ENCODE measurements at regions not wholly inside any gene's neighbourhood (a gene's known extent, or its start where the extent isn't known, plus 50 kb on each side); places are given as distances from the start of the nearest gene placed in this dataset.

DNA sequence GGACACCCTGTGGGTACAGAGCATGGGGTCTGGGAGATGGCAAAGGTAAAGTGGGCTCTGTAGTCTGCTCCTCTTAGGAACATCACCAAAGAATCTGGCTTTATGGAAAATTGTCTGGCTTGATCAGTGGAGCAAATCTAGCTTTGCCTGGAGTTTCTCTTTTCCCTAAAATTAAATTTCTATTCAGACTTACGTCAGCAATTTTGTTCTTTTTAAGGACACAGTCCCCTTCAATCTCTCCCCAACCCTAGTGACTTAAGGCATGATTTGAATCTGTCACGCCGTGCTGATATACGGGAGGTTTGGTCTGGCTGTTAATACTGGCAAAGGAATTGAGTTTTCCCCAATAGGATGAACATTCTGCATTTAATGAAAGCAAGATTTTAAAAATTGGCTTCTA is 72.3 kb upstream of the ERCC6L2 start:
- ATAC-seq (no peak), DNase-seq (no peak)
- POLR2A ChIA-PET (ENCODE audit: unreplicated experiment) = no interaction called here
- no peak overlapping the region for H3K4me3 ChIP-seq (ENCODE audit: low read length)
- no peaks in the 10 kb centered on the region for H3K9me3 ChIP-seq (ENCODE audit: low read length)
- no TSS peak for BruUV-seq (replicated peaks)
- H3F3A ChIP-seq (ENCODE audit: low read length, unreplicated experiment) = no peaks in the 10 kb centered on the region
- no peak for TF ChIP-seq EZH2phosphoT487 (IDR thresholded peaks at IDR 0.05; ENCODE audit: borderline replicate concordance, low read length)
- no peak for TF ChIP-seq EZH2 (IDR thresholded peaks at IDR 0.05; ENCODE audit: low read length, unreplicated experiment)
- TF ChIP-seq, protein P1, sequence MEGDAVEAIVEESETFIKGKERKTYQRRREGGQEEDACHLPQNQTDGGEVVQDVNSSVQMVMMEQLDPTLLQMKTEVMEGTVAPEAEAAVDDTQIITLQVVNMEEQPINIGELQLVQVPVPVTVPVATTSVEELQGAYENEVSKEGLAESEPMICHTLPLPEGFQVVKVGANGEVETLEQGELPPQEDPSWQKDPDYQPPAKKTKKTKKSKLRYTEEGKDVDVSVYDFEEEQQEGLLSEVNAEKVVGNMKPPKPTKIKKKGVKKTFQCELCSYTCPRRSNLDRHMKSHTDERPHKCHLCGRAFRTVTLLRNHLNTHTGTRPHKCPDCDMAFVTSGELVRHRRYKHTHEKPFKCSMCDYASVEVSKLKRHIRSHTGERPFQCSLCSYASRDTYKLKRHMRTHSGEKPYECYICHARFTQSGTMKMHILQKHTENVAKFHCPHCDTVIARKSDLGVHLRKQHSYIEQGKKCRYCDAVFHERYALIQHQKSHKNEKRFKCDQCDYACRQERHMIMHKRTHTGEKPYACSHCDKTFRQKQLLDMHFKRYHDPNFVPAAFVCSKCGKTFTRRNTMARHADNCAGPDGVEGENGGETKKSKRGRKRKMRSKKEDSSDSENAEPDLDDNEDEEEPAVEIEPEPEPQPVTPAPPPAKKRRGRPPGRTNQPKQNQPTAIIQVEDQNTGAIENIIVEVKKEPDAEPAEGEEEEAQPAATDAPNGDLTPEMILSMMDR (conservative IDR thresholded peaks at IDR 0.05; ENCODE audit: low read depth, low read length) = no peak
- no peak overlapping the region for H2AFZ ChIP-seq (ENCODE audit: low read length)
- no peak overlapping the region for H3K9ac ChIP-seq (ENCODE audit: low read length)
- no peaks in the 10 kb centered on the region for H3K36me3 ChIP-seq (ENCODE audit: low read depth, low read length)
- H3K4me1 ChIP-seq (ENCODE audit: insufficient read depth, low read length) = peaks cover 5% of the 10 kb centered on the region; the same call in 1 of the 2 replicates
- H3K9me2 ChIP-seq (replicated peaks; ENCODE audit: low read length) = no peaks in the 10 kb centered on the region
- no peak overlapping the region for H3K4me2 ChIP-seq (ENCODE audit: low read length)
- H3K27me3 ChIP-seq (ENCODE audit: low read length) = no peaks in the 10 kb centered on the region
- H3K79me2 ChIP-seq (ENCODE audit: low read length) = no peaks in the 10 kb centered on the region
- H3K27ac ChIP-seq (ENCODE audit: low read length) = no peak overlapping the region
- no peaks in the 10 kb centered on the region for H4K20me1 ChIP-seq (ENCODE audit: low read length)
- intact Hi-C loops (cut with micrococcal nuclease) = no loop called here
- CTCF ChIA-PET = no interaction called here

DNA sequence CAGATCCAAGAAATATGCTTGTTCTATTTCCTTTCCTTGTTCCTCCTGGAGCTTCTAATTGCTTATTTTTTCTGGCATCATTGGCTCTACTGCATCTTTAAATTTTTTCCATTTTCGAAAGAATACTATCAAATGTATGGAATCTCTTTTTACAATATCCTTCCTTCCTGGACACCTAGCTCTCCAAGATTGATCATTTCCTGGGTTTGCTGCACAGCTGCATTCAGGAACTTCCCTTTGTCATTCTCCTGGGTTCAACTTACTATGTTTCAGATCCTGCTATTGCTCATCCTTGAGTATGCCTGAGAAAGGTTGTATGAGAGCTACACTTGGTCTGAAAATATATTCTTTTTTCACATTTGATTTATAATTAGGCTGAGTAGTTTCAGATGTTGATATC is 73.7 kb upstream of the ERCC6L2 start:
- Histone ChIP-seq H4K20me1 (ENCODE audit: low read length) (no peaks in the 10 kb centered on the region), H3K27me3 (ENCODE audit: low read length) (no peaks in the 10 kb centered on the region), H3K4me3 (ENCODE audit: low read length) (no peak overlapping the region), H3K9me3 (ENCODE audit: low read length) (no peaks in the 10 kb centered on the region), H3K4me2 (ENCODE audit: low read length) (no peak overlapping the region), H3K79me2 (ENCODE audit: low read length) (no peaks in the 10 kb centered on the region), H3F3A (ENCODE audit: low read length, unreplicated experiment) (no peaks in the 10 kb centered on the region), H2AFZ (ENCODE audit: low read length) (no peak overlapping the region), H3K4me1 (ENCODE audit: insufficient read depth, low read length) (peaks cover under 1% of the 10 kb centered on the region; the same call in 1 of the 2 replicates), H3K27ac (ENCODE audit: low read length) (peak overlapping the region; percentile 16; the same call in 1 of the 2 replicates), H3K9ac (ENCODE audit: low read length) (no peak overlapping the region), H3K9me2 (replicated peaks; ENCODE audit: low read length) (no peaks in the 10 kb centered on the region), H3K36me3 (ENCODE audit: low read depth, low read length) (no peaks in the 10 kb centered on the region)
- ChIA-PET POLR2A (ENCODE audit: unreplicated experiment) (no interaction called here), CTCF (no interaction called here)
- no peak for TF ChIP-seq EZH2phosphoT487 (IDR thresholded peaks at IDR 0.05; ENCODE audit: borderline replicate concordance, low read length)
- TF ChIP-seq, protein P1 (conservative IDR thresholded peaks at IDR 0.05; ENCODE audit: low read depth, low read length) = no peak
- TF ChIP-seq EZH2 (IDR thresholded peaks at IDR 0.05; ENCODE audit: low read length, unreplicated experiment) = no peak
- DNase-seq (peak; percentile 30), ATAC-seq (peak; percentile 48)
- intact Hi-C loops (cut with micrococcal nuclease) = no loop called here
- BruUV-seq (replicated peaks) = no TSS peak

GRCh38 chr9:95796029-95796428 is 79.5 kb upstream of the ERCC6L2 start:
- Histone ChIP-seq H3K27ac (ENCODE audit: low read length) (no peak overlapping the region), H3K9me2 (replicated peaks; ENCODE audit: low read length) (no peaks in the 10 kb centered on the region), H3K27me3 (ENCODE audit: low read length) (no peaks in the 10 kb centered on the region), H3K9me3 (ENCODE audit: low read length) (no peaks in the 10 kb centered on the region), H3K4me1 (ENCODE audit: insufficient read depth, low read length) (peaks cover 15% of the 10 kb centered on the region), H3F3A (ENCODE audit: low read length, unreplicated experiment) (no peaks in the 10 kb centered on the region), H3K4me2 (ENCODE audit: low read length) (no peak overlapping the region), H3K79me2 (ENCODE audit: low read length) (no peaks in the 10 kb centered on the region), H3K36me3 (ENCODE audit: low read depth, low read length) (no peaks in the 10 kb centered on the region), H3K9ac (ENCODE audit: low read length) (no peak overlapping the region), H3K4me3 (ENCODE audit: low read length) (no peak overlapping the region), H4K20me1 (ENCODE audit: low read length) (no peaks in the 10 kb centered on the region), H2AFZ (ENCODE audit: low read length) (no peak overlapping the region)
- intact Hi-C loops (cut with micrococcal nuclease) = no loop called here
- no TSS peak for BruUV-seq (replicated peaks)
- DNase-seq (no peak), ATAC-seq (no peak)
- POLR2A ChIA-PET (ENCODE audit: unreplicated experiment) = no interaction called here
- TF ChIP-seq, protein P1 (conservative IDR thresholded peaks at IDR 0.05; ENCODE audit: low read depth, low read length) = no peak
- no peak for TF ChIP-seq EZH2phosphoT487 (IDR thresholded peaks at IDR 0.05; ENCODE audit: borderline replicate concordance, low read length)
- TF ChIP-seq EZH2 (IDR thresholded peaks at IDR 0.05; ENCODE audit: low read length, unreplicated experiment) = no peak
- CTCF ChIA-PET = no interaction called here

Measured in PC-3 (cell line).